Spleen (tissue), 7 donors: ENCODE measurements at regions not wholly inside any gene's neighbourhood (a gene's known extent, or its start where the extent isn't known, plus 50 kb on each side); places are given as distances from the start of the nearest gene placed in this dataset.

Experiments used
- CTCF ChIP-seq, 11 experiments: fragments of 200-600 bp in 7 of 11; fragments of 450-650 bp in 4 of 11; sonication (generic) in 4 of 11; IDR thresholded peaks in 8 of 11; conservative IDR thresholded peaks in 3 of 11; 1 replicate in 7 of 11; 2 replicates in 4 of 11; pipeline versions ENCODE4 v1.4.0 to v1.8.0; 2016 to 2021; ENCODE audit warnings: antibody characterized with exemption in 11 of 11, inconsistent platforms in 4 of 11, mild to moderate bottlenecking in 1 of 11
- POLR2AphosphoS5 ChIP-seq, 3 donors: sonication (generic); formaldehyde crosslinking; IDR thresholded peaks; one replicate each; pipeline ENCODE4 v1.5.1; 2017; ENCODE audit warnings: antibody characterized with exemption in 3 of 3
- donor health status: DM: no; HTN: no; CAD: no; lungs with moderate emphysema.
- donor health status: DM: no; HTN: no; CAD: no.
- donor health status: DM: no; HTN: no; CAD: no.

DNA sequence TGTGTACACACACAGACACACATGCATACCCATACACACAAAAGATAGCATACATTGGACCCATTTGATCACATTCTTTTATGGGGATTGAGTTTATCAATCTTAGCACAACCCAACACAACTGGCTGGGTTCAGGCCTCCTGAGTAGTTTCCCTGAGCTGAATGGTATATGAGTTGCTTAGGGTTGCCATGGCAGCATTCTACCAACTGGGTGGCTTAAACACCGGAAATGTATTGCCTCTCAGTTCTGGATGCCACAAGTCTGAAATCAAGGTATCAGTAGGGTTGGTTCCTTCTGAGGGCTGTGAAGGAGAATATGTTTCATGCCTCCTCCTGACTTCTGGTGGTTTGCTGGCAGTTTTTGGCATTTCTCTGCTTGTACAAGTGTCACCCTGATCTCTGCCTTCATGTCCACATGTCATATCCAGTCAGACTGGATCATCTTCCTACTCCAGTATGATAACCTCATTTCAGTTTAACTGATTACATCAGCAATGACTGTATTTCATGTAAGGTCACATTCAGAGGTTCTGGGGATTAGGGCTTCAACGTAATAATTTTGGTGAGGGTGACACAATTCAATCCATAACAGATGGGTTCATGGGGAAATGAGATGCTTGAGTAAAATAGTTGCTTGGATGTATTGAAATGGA is 212.7 kb downstream of the KCNE4 start:
- TF ChIP-seq CTCF (IDR thresholded peaks at IDR 0.05 in 8 of 11, conservative IDR thresholded peaks at IDR 0.05 in 3 of 11), result no peak
- no peak for TF ChIP-seq POLR2AphosphoS5 (IDR thresholded peaks at IDR 0.05)
